ENCODE measurements at regions not wholly inside any gene's neighbourhood (a gene's known extent, or its start where the extent isn't known, plus 50 kb on each side); places are given as distances from the start of the nearest gene placed in this dataset.

- no peak overlapping the region for H3K9ac ChIP-seq (ENCODE audit: low read depth, low read length)
- peaks cover 4% of the 10 kb centered on the region for H3K4me1 ChIP-seq (ENCODE audit: insufficient read depth, low read length)
- no peaks in the 10 kb centered on the region for H3K9me3 ChIP-seq (ENCODE audit: control insufficient read depth, insufficient read depth, low read length)
- no peaks in the 10 kb centered on the region for H3K36me3 ChIP-seq (ENCODE audit: insufficient read depth, low read length)
Measured at GRCh38 chr3:166125179-166125578, 288.0 kb upstream of the BCHE start.

GRCh38 chr3:166123576-166123975 is 286.4 kb upstream of the BCHE start:
- Histone ChIP-seq H3K36me3 (ENCODE audit: insufficient read depth, low read length) (no peaks in the 10 kb centered on the region), H3K9ac (ENCODE audit: low read depth, low read length) (no peak overlapping the region), H3K4me1 (ENCODE audit: insufficient read depth, low read length) (peaks cover 4% of the 10 kb centered on the region), H3K9me3 (ENCODE audit: control insufficient read depth, insufficient read depth, low read length) (no peaks in the 10 kb centered on the region)

DNA sequence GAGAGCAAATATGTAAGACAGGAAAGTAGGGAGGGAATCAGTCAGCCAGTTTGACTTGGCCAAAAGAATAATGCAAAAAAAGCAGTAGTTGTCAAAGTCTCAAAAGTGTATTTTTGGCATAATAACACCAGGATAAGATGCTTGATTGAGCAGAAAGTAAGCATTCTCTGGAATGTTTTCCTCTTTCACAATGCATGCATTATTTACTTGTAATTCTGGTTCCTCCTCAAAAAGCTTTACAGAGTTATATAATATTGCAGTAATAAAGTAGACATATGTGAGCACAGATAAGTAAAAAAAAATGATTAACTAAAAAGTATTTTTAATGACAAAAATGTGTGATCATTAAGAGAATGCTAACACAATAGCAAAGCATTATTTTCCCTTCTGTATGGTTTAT is 285.9 kb upstream of the BCHE start:
- H3K9me3 ChIP-seq (ENCODE audit: control insufficient read depth, insufficient read depth, low read length) = no peaks in the 10 kb centered on the region
- H3K9ac ChIP-seq (ENCODE audit: low read depth, low read length) = no peak overlapping the region
- H3K4me1 ChIP-seq (ENCODE audit: insufficient read depth, low read length) = peaks cover 4% of the 10 kb centered on the region
- no peaks in the 10 kb centered on the region for H3K36me3 ChIP-seq (ENCODE audit: insufficient read depth, low read length)

DNA sequence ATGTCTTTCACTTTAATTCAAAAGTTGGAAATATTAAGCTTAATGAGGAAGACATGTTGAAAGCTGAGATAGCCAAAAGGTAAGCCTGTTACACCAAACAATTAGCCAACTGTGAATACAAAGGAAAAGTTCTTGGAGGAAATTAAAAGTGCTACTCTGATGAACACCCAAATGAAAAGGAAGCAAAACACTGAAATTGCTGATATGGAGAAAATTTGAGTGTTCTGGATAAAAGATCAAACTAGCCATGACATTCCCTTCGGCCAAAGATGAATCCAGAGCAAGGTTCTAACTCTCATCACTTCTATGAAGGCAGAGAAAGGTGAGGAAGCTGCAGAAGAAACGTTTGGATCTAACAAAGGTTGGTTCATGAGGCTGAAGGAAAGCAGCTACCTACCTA is 280.8 kb upstream of the BCHE start:
- Histone ChIP-seq H3K4me1 (ENCODE audit: insufficient read depth, low read length) (peaks cover 2% of the 10 kb centered on the region), H3K9me3 (ENCODE audit: control insufficient read depth, insufficient read depth, low read length) (no peaks in the 10 kb centered on the region), H3K36me3 (ENCODE audit: insufficient read depth, low read length) (no peaks in the 10 kb centered on the region), H3K9ac (ENCODE audit: low read depth, low read length) (no peak overlapping the region)

GRCh38 chr3:166114448-166114847 is 277.2 kb upstream of the BCHE start:
- H3K9ac ChIP-seq (ENCODE audit: low read depth, low read length) = no peak overlapping the region
- no peaks in the 10 kb centered on the region for H3K4me1 ChIP-seq (ENCODE audit: insufficient read depth, low read length)
- H3K9me3 ChIP-seq (ENCODE audit: control insufficient read depth, insufficient read depth, low read length) = no peaks in the 10 kb centered on the region
- no peaks in the 10 kb centered on the region for H3K36me3 ChIP-seq (ENCODE audit: insufficient read depth, low read length)

DNA sequence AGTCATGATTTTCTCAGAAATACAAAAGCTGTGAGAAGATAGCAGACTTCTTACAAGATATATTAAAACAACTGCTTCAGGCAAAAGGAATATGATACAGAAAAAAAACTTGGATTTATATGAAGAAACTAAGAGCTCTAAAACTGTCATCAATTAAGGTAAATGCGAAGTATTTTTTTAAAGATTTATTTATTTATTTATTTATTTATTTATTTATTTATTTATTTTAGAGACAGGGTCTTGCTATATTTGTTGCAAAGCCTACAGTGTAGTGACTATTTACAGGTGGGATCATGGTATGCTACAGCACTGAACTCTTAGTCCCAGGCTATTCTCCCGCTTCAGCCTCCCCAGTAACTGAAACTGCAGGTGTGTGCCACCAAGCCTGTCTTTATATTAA is 274.3 kb upstream of the BCHE start:
- peaks cover 6% of the 10 kb centered on the region; the same call in 1 of the 2 replicates for H3K4me1 ChIP-seq (ENCODE audit: insufficient read depth, low read length)
- H3K9ac ChIP-seq (ENCODE audit: low read depth, low read length) = no peak overlapping the region
- H3K9me3 ChIP-seq (ENCODE audit: control insufficient read depth, insufficient read depth, low read length) = no peaks in the 10 kb centered on the region
- no peaks in the 10 kb centered on the region for H3K36me3 ChIP-seq (ENCODE audit: insufficient read depth, low read length)

DNA sequence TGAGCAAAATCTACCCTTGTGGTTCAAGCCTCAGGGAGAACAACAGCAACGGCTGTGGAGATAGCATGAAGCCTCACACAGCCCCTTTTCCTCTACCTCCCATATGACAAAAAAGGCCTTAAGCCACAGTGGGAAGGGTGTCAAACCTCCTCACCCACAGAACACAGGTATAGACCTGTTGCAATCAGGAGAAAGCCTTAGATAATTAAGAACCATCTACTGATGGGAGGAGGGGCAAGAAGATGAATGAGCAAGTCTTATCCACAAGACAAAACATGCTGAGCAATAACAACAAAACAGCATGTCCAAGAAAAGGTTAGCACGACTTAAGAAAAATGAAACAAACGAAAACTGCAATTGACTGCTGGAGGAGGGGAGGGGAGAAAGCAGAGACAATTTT is 272.9 kb upstream of the BCHE start:
- Histone ChIP-seq H3K4me1 (ENCODE audit: insufficient read depth, low read length) (peaks cover 6% of the 10 kb centered on the region; the same call in 1 of the 2 replicates), H3K9ac (ENCODE audit: low read depth, low read length) (no peak overlapping the region), H3K9me3 (ENCODE audit: control insufficient read depth, insufficient read depth, low read length) (no peaks in the 10 kb centered on the region), H3K36me3 (ENCODE audit: insufficient read depth, low read length) (no peaks in the 10 kb centered on the region)

- Histone ChIP-seq H3K9me3 (ENCODE audit: control insufficient read depth, insufficient read depth, low read length) (no peaks in the 10 kb centered on the region), H3K9ac (ENCODE audit: low read depth, low read length) (no peak overlapping the region), H3K4me1 (ENCODE audit: insufficient read depth, low read length) (peaks cover 6% of the 10 kb centered on the region; the same call in 1 of the 2 replicates), H3K36me3 (ENCODE audit: insufficient read depth, low read length) (no peaks in the 10 kb centered on the region)
Measured at GRCh38 chr3:166104938-166105337, 267.7 kb upstream of the BCHE start.

GRCh38 chr3:166100730-166101129 is 263.5 kb upstream of the BCHE start:
- H3K36me3 ChIP-seq (ENCODE audit: insufficient read depth, low read length) = no peaks in the 10 kb centered on the region
- H3K4me1 ChIP-seq (ENCODE audit: insufficient read depth, low read length) = no peaks in the 10 kb centered on the region
- no peak overlapping the region for H3K9ac ChIP-seq (ENCODE audit: low read depth, low read length)
- H3K9me3 ChIP-seq (ENCODE audit: control insufficient read depth, insufficient read depth, low read length) = no peaks in the 10 kb centered on the region

DNA sequence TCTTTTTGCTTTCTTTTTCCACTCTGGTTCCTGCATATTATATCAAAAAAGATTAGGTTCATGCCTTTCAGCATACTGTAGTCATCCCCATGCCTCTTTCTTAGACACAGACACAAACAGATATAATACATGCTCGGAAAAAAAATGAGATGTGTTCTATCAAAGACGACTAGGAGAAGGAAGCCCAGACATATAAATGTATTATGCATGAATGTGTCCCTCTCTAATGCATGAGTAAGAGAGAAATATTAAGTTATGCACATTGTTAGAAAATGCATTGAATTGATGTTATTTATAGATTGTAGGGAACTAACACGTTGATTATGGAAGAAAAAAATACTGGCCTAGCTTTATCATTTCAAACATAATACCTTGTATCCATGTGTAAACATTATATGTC is 252.4 kb upstream of the BCHE start:
- Histone ChIP-seq H3K4me1 (ENCODE audit: insufficient read depth, low read length) (peaks cover 5% of the 10 kb centered on the region), H3K9ac (ENCODE audit: low read depth, low read length) (no peak overlapping the region), H3K36me3 (ENCODE audit: insufficient read depth, low read length) (no peaks in the 10 kb centered on the region), H3K9me3 (ENCODE audit: control insufficient read depth, insufficient read depth, low read length) (no peaks in the 10 kb centered on the region)

DNA sequence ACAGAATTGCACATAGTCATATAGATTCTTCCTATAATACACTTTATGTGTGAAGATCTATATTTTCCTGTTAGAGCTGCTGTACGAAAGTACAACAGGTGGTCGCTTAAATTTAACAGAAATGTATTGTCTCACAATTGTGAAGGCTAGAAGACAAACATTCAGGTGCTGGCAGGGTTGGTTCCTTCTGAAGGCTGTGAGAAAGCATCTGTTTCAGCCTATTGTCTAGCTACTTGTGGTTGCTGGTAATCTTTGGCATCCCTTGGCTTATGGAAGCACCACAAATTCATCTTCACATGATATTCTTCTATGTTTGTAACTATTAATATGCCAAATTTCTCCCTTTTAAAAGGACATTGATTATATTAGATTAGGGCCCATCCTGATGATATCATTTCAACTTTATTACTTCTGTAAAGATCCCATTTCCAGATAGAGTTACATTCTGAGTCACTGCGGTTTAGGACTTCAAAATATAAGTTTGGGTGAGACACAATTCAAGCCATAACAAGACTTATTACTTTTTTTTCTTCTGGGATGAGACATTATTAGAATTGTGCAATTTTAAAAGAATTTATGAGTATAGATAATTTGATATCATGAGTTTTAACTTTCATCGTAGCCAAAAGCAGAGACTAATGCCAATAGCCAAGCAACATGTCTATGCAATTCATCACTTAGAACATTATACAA is 248.1 kb upstream of the BCHE start:
- Histone ChIP-seq H3K4me1 (ENCODE audit: insufficient read depth, low read length) (no peaks in the 10 kb centered on the region), H3K36me3 (ENCODE audit: insufficient read depth, low read length) (no peaks in the 10 kb centered on the region), H3K9ac (ENCODE audit: low read depth, low read length) (no peak overlapping the region), H3K9me3 (ENCODE audit: control insufficient read depth, insufficient read depth, low read length) (no peaks in the 10 kb centered on the region)

DNA sequence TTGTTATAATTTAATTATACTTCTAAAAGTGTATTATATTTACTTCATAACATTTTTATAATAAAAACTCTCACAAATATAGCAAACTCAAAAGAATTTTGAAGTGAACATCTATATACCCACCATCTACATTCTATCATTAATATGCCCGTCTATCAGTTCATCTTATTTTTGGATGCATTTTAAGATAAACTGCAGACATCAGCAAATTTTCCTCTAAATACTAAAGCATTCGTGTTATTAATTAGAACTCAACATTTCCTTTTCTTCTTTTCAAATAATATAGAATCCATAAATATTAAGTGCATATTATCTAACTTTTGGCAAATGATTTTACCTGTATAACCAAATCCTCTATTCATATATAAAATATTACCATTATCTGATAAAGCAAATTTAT is 242.9 kb upstream of the BCHE start:
- H3K9me3 ChIP-seq (ENCODE audit: control insufficient read depth, insufficient read depth, low read length) = no peaks in the 10 kb centered on the region
- H3K9ac ChIP-seq (ENCODE audit: low read depth, low read length) = no peak overlapping the region
- H3K4me1 ChIP-seq (ENCODE audit: insufficient read depth, low read length) = no peaks in the 10 kb centered on the region
- no peaks in the 10 kb centered on the region for H3K36me3 ChIP-seq (ENCODE audit: insufficient read depth, low read length)

GRCh38 chr3:166071831-166072230 is 234.6 kb upstream of the BCHE start:
- Histone ChIP-seq H3K4me1 (ENCODE audit: insufficient read depth, low read length) (no peaks in the 10 kb centered on the region), H3K9me3 (ENCODE audit: control insufficient read depth, insufficient read depth, low read length) (no peaks in the 10 kb centered on the region), H3K9ac (ENCODE audit: low read depth, low read length) (no peak overlapping the region), H3K36me3 (ENCODE audit: insufficient read depth, low read length) (no peaks in the 10 kb centered on the region)

DNA sequence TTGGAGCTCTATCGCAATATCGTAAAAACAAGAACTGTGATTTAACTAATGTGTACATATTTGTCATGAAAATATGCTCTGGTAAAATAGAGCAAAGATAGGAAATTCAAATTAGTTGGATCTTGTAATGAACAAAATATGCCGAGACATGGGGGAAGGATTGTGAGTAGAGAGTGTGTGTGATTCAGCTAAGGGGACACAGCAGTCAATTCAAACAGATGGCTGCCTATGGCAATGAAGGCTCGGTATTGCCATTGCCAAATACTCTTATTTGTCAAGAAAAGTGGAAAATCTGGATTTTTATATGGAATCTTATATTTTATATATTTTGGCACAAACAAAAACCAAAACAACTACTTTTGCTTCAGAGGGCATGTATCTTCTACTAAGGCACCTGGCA is 227.3 kb upstream of the BCHE start:
- Histone ChIP-seq H3K9me3 (ENCODE audit: control insufficient read depth, insufficient read depth, low read length) (no peaks in the 10 kb centered on the region), H3K36me3 (ENCODE audit: insufficient read depth, low read length) (no peaks in the 10 kb centered on the region), H3K9ac (ENCODE audit: low read depth, low read length) (no peak overlapping the region), H3K4me1 (ENCODE audit: insufficient read depth, low read length) (no peaks in the 10 kb centered on the region)

- Histone ChIP-seq H3K9ac (ENCODE audit: low read depth, low read length) (no peak overlapping the region), H3K36me3 (ENCODE audit: insufficient read depth, low read length) (no peaks in the 10 kb centered on the region), H3K9me3 (ENCODE audit: control insufficient read depth, insufficient read depth, low read length) (no peaks in the 10 kb centered on the region), H3K4me1 (ENCODE audit: insufficient read depth, low read length) (no peaks in the 10 kb centered on the region)
Measured at GRCh38 chr3:166060789-166061479, 223.7 kb upstream of the BCHE start.

Measured in ES-I3 (cell line).